CD14-positive monocyte (primary cell): ENCODE measurements at regions not wholly inside any gene's neighbourhood (a gene's known extent, or its start where the extent isn't known, plus 50 kb on each side); places are given as distances from the start of the nearest gene placed in this dataset.

Experiments
- DNase-seq, 3 donors: peaks; one replicate each; pipeline ENCODE4 v3.0.0-alpha.2; 2011 to 2022
- H2AFZ ChIP-seq: 2 replicates; pipeline ENCODE4 v1.6.0; 2012; ENCODE audit warnings: mild to moderate bottlenecking, low read depth, low read length, inconsistent platforms; ENCODE audit not compliant: insufficient read depth, poor library complexity, severe bottlenecking
- H3K27ac ChIP-seq, 2 donors: 1 replicate in 1 of 2; 2 replicates in 1 of 2; pipeline ENCODE4 v1.5.1; 2012 to 2013; ENCODE audit warnings: low read length in 2 of 2, control low read depth in 1 of 2, inconsistent platforms in 1 of 2, low read depth in 1 of 2, mild to moderate bottlenecking in 1 of 2
- H3K27me3 ChIP-seq, 2 donors: one replicate each; pipeline versions ENCODE4 v1.6.0 to v1.6.1; 2011 to 2013; ENCODE audit warnings: low read length in 2 of 2; ENCODE audit not compliant: control insufficient read depth in 2 of 2, insufficient read depth in 2 of 2
- H3K36me3 ChIP-seq, 2 donors: replicated peaks in 1 of 2; 1 replicate in 1 of 2; 2 replicates in 1 of 2; pipeline versions ENCODE4 v1.5.1 to v1.6.1; 2012 to 2013; ENCODE audit warnings: low read length in 2 of 2, control low read depth in 1 of 2, inconsistent platforms in 1 of 2, mild to moderate bottlenecking in 1 of 2; ENCODE audit not compliant: insufficient read depth in 2 of 2, control insufficient read depth in 1 of 2
- H3K4me1 ChIP-seq, 2 donors: 1 replicate in 1 of 2; 2 replicates in 1 of 2; pipeline versions ENCODE4 v1.5.1 to v1.6.1; 2012 to 2013; ENCODE audit warnings: low read length in 2 of 2, control low read depth in 1 of 2, inconsistent platforms in 1 of 2, mild to moderate bottlenecking in 1 of 2, moderate library complexity in 1 of 2; ENCODE audit not compliant: insufficient read depth in 2 of 2, control insufficient read depth in 1 of 2
- H3K4me2 ChIP-seq: replicated peaks from 2 replicates; pipeline ENCODE3; 2012; ENCODE audit warnings: low read length, moderate library complexity, mild to moderate bottlenecking; ENCODE audit not compliant: poor library complexity, severe bottlenecking; ENCODE audit errors: extremely low read depth
- H3K4me3 ChIP-seq, 3 experiments: fragments of 200-600 bp in 1 of 3; sonication (generic) in 1 of 3; replicated peaks in 1 of 3; 1 replicate in 2 of 3; 2 replicates in 1 of 3; pipeline ENCODE4 v1.5.1; 2011 to 2013; ENCODE audit warnings: low read length in 3 of 3, mild to moderate bottlenecking in 3 of 3, control low read depth in 2 of 3, low read depth in 2 of 3, inconsistent platforms in 1 of 3, moderate library complexity in 1 of 3
- H3K79me2 ChIP-seq: 2 replicates; pipeline ENCODE4 v1.6.0; 2012; ENCODE audit warnings: mild to moderate bottlenecking, control low read depth, inconsistent platforms, low read length, moderate library complexity; ENCODE audit not compliant: insufficient read depth
- H3K9ac ChIP-seq: 2 replicates; pipeline ENCODE4 v1.6.0; 2017; ENCODE audit warnings: low read length, mild to moderate bottlenecking; ENCODE audit not compliant: insufficient read depth, poor library complexity, severe bottlenecking
- H3K9me3 ChIP-seq, 2 donors: replicated peaks in 1 of 2; 1 replicate in 1 of 2; 2 replicates in 1 of 2; pipeline versions ENCODE4 v1.5.1 to v1.6.1; 2012 to 2013; ENCODE audit warnings: low read length in 2 of 2, control low read depth in 1 of 2; ENCODE audit not compliant: control insufficient read depth in 1 of 2, insufficient read depth in 1 of 2
- H4K20me1 ChIP-seq: 2 replicates; pipeline ENCODE4 v1.6.0; 2012; ENCODE audit warnings: mild to moderate bottlenecking, low read length, control low read depth, moderate library complexity; ENCODE audit not compliant: insufficient read depth
- H3K27ac Mint-ChIP-seq, 7 donors: one replicate each; pipeline ENCODE4 v1.8.0; 2020; ENCODE audit warnings: mild to moderate bottlenecking in 7 of 7, mixed read lengths in 7 of 7, moderate library complexity in 6 of 7, inconsistent platforms in 2 of 7
- H3K27me3 Mint-ChIP-seq, 3 donors: one replicate each; pipeline ENCODE4 v1.8.0; 2021 to 2022; ENCODE audit warnings: low read depth in 3 of 3, mild to moderate bottlenecking in 3 of 3, mixed read lengths in 3 of 3, moderate library complexity in 3 of 3, inconsistent platforms in 1 of 3
- H3K36me3 Mint-ChIP-seq, 2 donors: one replicate each; pipeline ENCODE4 v1.8.0; 2020; ENCODE audit warnings: mixed read lengths in 2 of 2, inconsistent platforms in 1 of 2, mild to moderate bottlenecking in 1 of 2
- H3K4me1 Mint-ChIP-seq: one replicate; pipeline ENCODE4 v1.8.0; 2020; ENCODE audit warnings: mild to moderate bottlenecking, mixed read lengths
- H3K4me3 Mint-ChIP-seq, 2 donors: one replicate each; pipeline ENCODE4 v1.8.0; 2020; ENCODE audit warnings: mild to moderate bottlenecking in 2 of 2, mixed read lengths in 2 of 2, moderate library complexity in 1 of 2
- H3K9me3 Mint-ChIP-seq, 7 donors: one replicate each; pipeline ENCODE4 v1.8.0; 2020 to 2022; ENCODE audit warnings: mixed read lengths in 7 of 7, mild to moderate bottlenecking in 6 of 7, moderate library complexity in 6 of 7, inconsistent platforms in 2 of 7
- CTCF ChIP-seq: fragments of 200-600 bp; IDR thresholded peaks from one replicate; pipeline ENCODE4 v1.8.0; 2022; ENCODE audit warnings: antibody characterized with exemption, mild to moderate bottlenecking
- WGBS: methylation state at CpG from one replicate; pipeline ENCODE4 v1.1.5; 2013; ENCODE audit warnings: missing lambda C conversion rate; ENCODE audit not compliant: insufficient coverage; 5-methylcytosine and 5-hydroxymethylcytosine counted together
- intact Hi-C, 2 donors: fragments of 100-400 bp; cut with micrococcal nuclease; formaldehyde crosslinking; loops; one replicate each; pipeline versions ENCODE4 v1.15.0 to v1.15.1; 2023

- WGBS, result 60% methylated on average over 1 of the region's 5 CpGs
- H3K27ac Mint-ChIP-seq, result no peak overlapping the region
- intact Hi-C loops, result no loop called here
These were observed 109.3 kb downstream of the ASB9 start for GRCh38 chrX:15160558-15161095.

GRCh38 chrX:15158736-15159406 lies 111.0 kb downstream of the ASB9 start:
- peak overlapping the region in 1 of 2 donors; percentile 39 for H3K4me3 Mint-ChIP-seq
- peak overlapping the region in 1 of 2 donors; percentile 6 for H3K27ac ChIP-seq
- no peak overlapping the region for H3K4me3 ChIP-seq
- no peak overlapping the region for H2AFZ ChIP-seq
- H3K9me3 Mint-ChIP-seq, result peaks cover 0 to 2% (median 0%) of the 10 kb centered on the region in 7 donors
- intact Hi-C loops, result no loop called here
- peaks cover 0 to 4% of the 10 kb centered on the region in 2 donors for H3K27me3 ChIP-seq
- no peaks in the 10 kb centered on the region for H3K9me3 ChIP-seq
- no peak overlapping the region for H3K4me2 ChIP-seq
- peaks cover 10 to 15% of the 10 kb centered on the region in 2 donors for H3K4me1 ChIP-seq
- no peak for DNase-seq
- H3K79me2 ChIP-seq, result no peaks in the 10 kb centered on the region
- peaks cover 0 to 3% (median 1%) of the 10 kb centered on the region in 3 donors for H3K27me3 Mint-ChIP-seq
- TF ChIP-seq CTCF, result no peak
- no peak overlapping the region for H3K9ac ChIP-seq
- peaks cover 14% of the 10 kb centered on the region for H3K4me1 Mint-ChIP-seq
- no peaks in the 10 kb centered on the region for H4K20me1 ChIP-seq
- WGBS, result no CpG with 5 or more reads among the region's 7 CpGs
- no peaks in the 10 kb centered on the region for H3K36me3 Mint-ChIP-seq
- H3K27ac Mint-ChIP-seq, result peak overlapping the region in 1 of 7 donors; percentile 37
- no peaks in the 10 kb centered on the region for H3K36me3 ChIP-seq

More at GRCh38 chrX:15160558-15161095, 109.3 kb downstream of the ASB9 start:
- Histone ChIP-seq H3K27me3 (peaks cover 0 to 4% of the 10 kb centered on the region in 2 donors), H3K4me3 (no peak overlapping the region), H3K36me3 (no peaks in the 10 kb centered on the region), H4K20me1 (no peaks in the 10 kb centered on the region), H3K27ac (no peak overlapping the region), H3K4me2 (no peak overlapping the region), H3K79me2 (no peaks in the 10 kb centered on the region), H3K9ac (no peak overlapping the region), H2AFZ (no peak overlapping the region), H3K9me3 (no peaks in the 10 kb centered on the region), H3K4me1 (peaks cover 5 to 11% of the 10 kb centered on the region in 2 donors)
- no peak for DNase-seq
- Mint-ChIP-seq H3K9me3 (peaks cover 0 to 2% (median 0%) of the 10 kb centered on the region in 7 donors), H3K4me3 (no peak overlapping the region), H3K27me3 (peaks cover 0 to 3% (median 2%) of the 10 kb centered on the region in 3 donors), H3K36me3 (no peaks in the 10 kb centered on the region), H3K4me1 (peaks cover 9% of the 10 kb centered on the region)
- TF ChIP-seq CTCF, result no peak
